C4-2B (cell line): ENCODE measurements at regions not wholly inside any gene's neighbourhood (a gene's known extent, or its start where the extent isn't known, plus 50 kb on each side); places are given as distances from the start of the nearest gene placed in this dataset.

Source experiments
- CTCF ChIP-seq: fragments of 450-650 bp; conservative IDR thresholded peaks from 2 replicates; pipeline ENCODE4 v1.5.1; 2017; ENCODE audit warnings: mild to moderate bottlenecking
- ZFX ChIP-seq: fragments of 450-650 bp; IDR thresholded peaks from 2 replicates; pipeline ENCODE4 v1.6.1; 2017

- TF ChIP-seq CTCF: no peak
- TF ChIP-seq ZFX: no peak
Measured at GRCh38 chr11:127058524-127058923, 58.0 kb upstream of the KIRREL3 start.
